ENCODE measurements at regions not wholly inside any gene's neighbourhood (a gene's known extent, or its start where the extent isn't known, plus 50 kb on each side); places are given as distances from the start of the nearest gene placed in this dataset.

DNA sequence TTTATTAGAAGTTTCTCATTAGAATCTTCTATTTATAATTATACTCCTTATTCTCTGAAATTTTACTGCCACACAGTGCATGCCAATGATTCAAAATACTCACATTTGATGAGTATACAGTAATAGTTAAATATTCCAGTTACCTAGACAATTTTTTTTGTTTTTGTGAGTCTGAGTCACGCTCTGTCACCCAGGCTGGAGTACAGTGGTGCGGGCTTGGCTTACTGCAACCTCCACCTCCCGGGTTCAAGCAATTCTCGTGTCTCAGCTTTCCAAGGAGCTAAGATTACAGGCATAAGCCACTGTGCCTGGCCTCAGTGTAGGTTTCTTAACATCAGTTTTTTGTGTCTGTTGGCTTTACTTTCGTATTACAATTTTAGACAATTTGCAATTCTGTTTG is 87.1 kb downstream of the ZNF486 start:
- TF ChIP-seq SIN3A (IDR thresholded peaks at IDR 0.05; ENCODE audit: borderline replicate concordance, insufficient read depth, low read depth, low read length) = no peak
- TF ChIP-seq, protein P1, sequence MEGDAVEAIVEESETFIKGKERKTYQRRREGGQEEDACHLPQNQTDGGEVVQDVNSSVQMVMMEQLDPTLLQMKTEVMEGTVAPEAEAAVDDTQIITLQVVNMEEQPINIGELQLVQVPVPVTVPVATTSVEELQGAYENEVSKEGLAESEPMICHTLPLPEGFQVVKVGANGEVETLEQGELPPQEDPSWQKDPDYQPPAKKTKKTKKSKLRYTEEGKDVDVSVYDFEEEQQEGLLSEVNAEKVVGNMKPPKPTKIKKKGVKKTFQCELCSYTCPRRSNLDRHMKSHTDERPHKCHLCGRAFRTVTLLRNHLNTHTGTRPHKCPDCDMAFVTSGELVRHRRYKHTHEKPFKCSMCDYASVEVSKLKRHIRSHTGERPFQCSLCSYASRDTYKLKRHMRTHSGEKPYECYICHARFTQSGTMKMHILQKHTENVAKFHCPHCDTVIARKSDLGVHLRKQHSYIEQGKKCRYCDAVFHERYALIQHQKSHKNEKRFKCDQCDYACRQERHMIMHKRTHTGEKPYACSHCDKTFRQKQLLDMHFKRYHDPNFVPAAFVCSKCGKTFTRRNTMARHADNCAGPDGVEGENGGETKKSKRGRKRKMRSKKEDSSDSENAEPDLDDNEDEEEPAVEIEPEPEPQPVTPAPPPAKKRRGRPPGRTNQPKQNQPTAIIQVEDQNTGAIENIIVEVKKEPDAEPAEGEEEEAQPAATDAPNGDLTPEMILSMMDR (IDR thresholded peaks at IDR 0.05) = no peak
- no peak for TF ChIP-seq TCF7L2 (IDR thresholded peaks at IDR 0.05; ENCODE audit: low read depth, low read length)
